Keratinocyte (primary cell): ENCODE measurements at regions not wholly inside any gene's neighbourhood (a gene's known extent, or its start where the extent isn't known, plus 50 kb on each side); places are given as distances from the start of the nearest gene placed in this dataset.

Experiments used
- DNase-seq: peaks from one replicate; pipeline ENCODE4 v3.0.0-alpha.2; 2011; ENCODE audit warnings: low read depth, missing footprints, low spot score
- FAIRE-seq: peaks from 2 replicates; lab custom pipeline; 2011; peaks lifted over from hg19 to GRCh38; lab: Jason Lieb, UNC
- H2AFZ ChIP-seq: 2 replicates; pipeline ENCODE4 v1.6.0; 2012; ENCODE audit warnings: low read length, control low read depth, inconsistent platforms; ENCODE audit not compliant: control insufficient read depth
- H3K27ac ChIP-seq: 2 replicates; pipeline ENCODE4 v1.5.1; 2011; ENCODE audit warnings: low read length; ENCODE audit not compliant: control insufficient read depth, insufficient read depth
- H3K27me3 ChIP-seq: 3 replicates; pipeline ENCODE4 v1.6.0; 2011; ENCODE audit warnings: low read length; ENCODE audit not compliant: control insufficient read depth, insufficient read depth; ENCODE audit errors: extremely low read depth
- H3K36me3 ChIP-seq, 2 experiments: 2 replicates in 1 of 2; 3 replicates in 1 of 2; pipeline ENCODE4 v1.5.1; 2011; ENCODE audit warnings: low read length in 2 of 2, mild to moderate bottlenecking in 1 of 2; ENCODE audit not compliant: control insufficient read depth in 2 of 2, insufficient read depth in 2 of 2; ENCODE audit errors: extremely low read depth in 1 of 2
- H3K4me1 ChIP-seq: 3 replicates; pipeline ENCODE4 v1.5.1; 2011; ENCODE audit warnings: low read length; ENCODE audit not compliant: control insufficient read depth, insufficient read depth; ENCODE audit errors: extremely low read depth
- H3K4me2 ChIP-seq: 3 replicates; pipeline ENCODE4 v1.6.0; 2011; ENCODE audit warnings: low read depth, low read length; ENCODE audit not compliant: control insufficient read depth, insufficient read depth; ENCODE audit errors: extremely low read depth
- H3K4me3 ChIP-seq, 3 experiments: fragments of 200-600 bp in 1 of 3; sonication (generic) in 1 of 3; 2 replicates in 2 of 3; 3 replicates in 1 of 3; pipeline ENCODE4 v1.5.1; 2011 to 2016; ENCODE audit warnings: low read length in 3 of 3, mild to moderate bottlenecking in 3 of 3, control low read depth in 2 of 3, inconsistent platforms in 1 of 3, low read depth in 1 of 3, mixed read lengths in 1 of 3, mixed run types in 1 of 3, moderate library complexity in 1 of 3; ENCODE audit not compliant: control insufficient read depth in 2 of 3, insufficient read depth in 2 of 3; ENCODE audit errors: extremely low read depth in 1 of 3
- H3K79me2 ChIP-seq: 2 replicates; pipeline ENCODE4 v1.6.0; 2012; ENCODE audit warnings: low read length; ENCODE audit not compliant: control insufficient read depth, insufficient read depth
- H3K9ac ChIP-seq: 3 replicates; pipeline ENCODE4 v1.6.0; 2011; ENCODE audit warnings: low read length; ENCODE audit not compliant: control insufficient read depth, insufficient read depth; ENCODE audit errors: extremely low read depth
- H3K9me1 ChIP-seq: 3 replicates; pipeline ENCODE4 v1.6.0; 2011; ENCODE audit warnings: low read length; ENCODE audit not compliant: control insufficient read depth, insufficient read depth; ENCODE audit errors: extremely low read depth
- H3K9me3 ChIP-seq: 2 replicates; pipeline ENCODE4 v1.5.1; 2012; ENCODE audit warnings: low read depth, low read length; ENCODE audit not compliant: control insufficient read depth
- H4K20me1 ChIP-seq: 3 replicates; pipeline ENCODE4 v1.6.0; 2011; ENCODE audit warnings: low read length; ENCODE audit not compliant: control insufficient read depth, insufficient read depth; ENCODE audit errors: extremely low read depth
- CTCF ChIP-seq, 3 experiments: IDR thresholded peaks in 1 of 3; conservative IDR thresholded peaks in 1 of 3; optimal IDR thresholded peaks in 1 of 3; 2 replicates in 2 of 3; 3 replicates in 1 of 3; pipeline versions ENCODE3 to v1.5.1; 2011; ENCODE audit warnings: low read length in 3 of 3, mild to moderate bottlenecking in 3 of 3, moderate library complexity in 2 of 3, control low read depth in 1 of 3, inconsistent platforms in 1 of 3; ENCODE audit not compliant: insufficient read depth in 2 of 3; ENCODE audit errors: extremely low read depth in 1 of 3
- EZH2 ChIP-seq: IDR thresholded peaks from one replicate; pipeline ENCODE4 v1.6.1; 2012; ENCODE audit warnings: inconsistent platforms, mild to moderate bottlenecking, low read length, moderate library complexity
- dilution Hi-C: fragments of 300-500 bp; cut with MboI; formaldehyde crosslinking; loops from one replicate; pipeline ENCODE4 v1.7.0; 2020; ENCODE audit warnings: low sequenced_read_pairs; ENCODE audit not compliant: extremely low pct_ligation_motif_present

- dilution Hi-C loops = no loop called here
- Histone ChIP-seq H2AFZ (no peak overlapping the region), H4K20me1 (no peaks in the 10 kb centered on the region), H3K9me1 (no peaks in the 10 kb centered on the region), H3K9ac (no peak overlapping the region), H3K4me2 (no peak overlapping the region), H3K4me1 (peaks cover 2% of the 10 kb centered on the region), H3K36me3 (no peaks in the 10 kb centered on the region), H3K9me3 (no peaks in the 10 kb centered on the region), H3K4me3 (no peak overlapping the region), H3K27me3 (no peaks in the 10 kb centered on the region), H3K79me2 (no peaks in the 10 kb centered on the region), H3K27ac (no peak overlapping the region)
- TF ChIP-seq CTCF (optimal IDR thresholded peaks at IDR 0.05 in 1 of 3, IDR thresholded peaks at IDR 0.05 in 1 of 3, conservative IDR thresholded peaks at IDR 0.05 in 1 of 3; ENCODE audit: extremely low read depth in 1 of 3, insufficient read depth in 2 of 3, low read length in 3 of 3) (no peak), EZH2 (no peak)
- DNase-seq = no peak
- FAIRE-seq = no peak
Measured at GRCh38 chr10:3662775-3663174, 122.2 kb downstream of the KLF6 start.

- H3K4me2 ChIP-seq = no peak overlapping the region
- dilution Hi-C loops = no loop called here
- H3K36me3 ChIP-seq = no peaks in the 10 kb centered on the region
- no peaks in the 10 kb centered on the region for H4K20me1 ChIP-seq
- no peak overlapping the region for H3K4me3 ChIP-seq
- no peak overlapping the region for H2AFZ ChIP-seq
- no peaks in the 10 kb centered on the region for H3K9me3 ChIP-seq
- no peaks in the 10 kb centered on the region for H3K27me3 ChIP-seq
- H3K79me2 ChIP-seq = no peaks in the 10 kb centered on the region
- FAIRE-seq (no peak), DNase-seq (no peak)
- TF ChIP-seq EZH2 = no peak
- no peak for TF ChIP-seq CTCF (optimal IDR thresholded peaks at IDR 0.05 in 1 of 3, IDR thresholded peaks at IDR 0.05 in 1 of 3, conservative IDR thresholded peaks at IDR 0.05 in 1 of 3; ENCODE audit: extremely low read depth in 1 of 3, insufficient read depth in 2 of 3, low read length in 3 of 3)
- H3K9ac ChIP-seq = no peak overlapping the region
- no peak overlapping the region for H3K27ac ChIP-seq
- H3K4me1 ChIP-seq = no peaks in the 10 kb centered on the region
- H3K9me1 ChIP-seq = no peaks in the 10 kb centered on the region
Measured at GRCh38 chr10:3661271-3661670, 123.7 kb downstream of the KLF6 start.
